Fibroblast of the aortic adventitia (primary cell): ENCODE measurements at regions not wholly inside any gene's neighbourhood (a gene's known extent, or its start where the extent isn't known, plus 50 kb on each side); places are given as distances from the start of the nearest gene placed in this dataset.

Experiments
- DNase-seq: peaks from one replicate; pipeline ENCODE4 v3.0.0-alpha.2; 2010; ENCODE audit warnings: low read depth
- H3K4me3 ChIP-seq: 2 replicates; pipeline ENCODE4 v1.5.1; 2011; ENCODE audit warnings: low read depth, mild to moderate bottlenecking, control low read depth, low read length, moderate library complexity
- TF ChIP-seq, protein P1 (sequence below): IDR thresholded peaks from 2 replicates; pipeline ENCODE4 v1.5.1; 2011; ENCODE audit warnings: mild to moderate bottlenecking, low read length, control low read depth, inconsistent platforms; ENCODE audit not compliant: insufficient read depth

DNA sequence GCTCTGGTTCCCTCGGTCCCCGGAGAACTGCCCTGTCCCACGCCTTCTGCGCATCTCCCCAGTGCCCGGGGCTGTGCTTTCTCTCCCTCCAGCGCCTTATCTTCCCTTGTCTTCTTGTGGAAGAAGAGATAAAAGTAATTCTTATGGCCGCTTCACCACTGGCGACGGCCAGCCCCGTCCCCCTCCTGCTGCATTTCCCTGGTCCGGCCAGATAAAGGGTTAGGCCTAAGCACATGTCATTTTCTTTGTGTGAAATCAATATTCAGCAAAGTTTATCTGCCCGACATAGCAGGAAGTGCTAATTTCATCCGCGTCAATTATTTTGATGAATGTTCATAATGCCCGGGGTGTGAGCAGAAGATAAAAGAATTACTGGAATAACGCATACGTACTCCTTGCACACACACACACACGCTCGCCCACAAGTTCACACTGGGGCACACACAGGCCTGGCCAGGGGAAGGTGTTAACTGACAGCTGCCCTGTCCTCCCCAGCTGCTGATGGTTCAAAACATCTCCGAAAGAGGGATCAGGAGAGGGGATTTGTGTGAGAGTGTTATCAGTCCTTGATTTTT, 177.7 kb upstream of the LHX5 start:
- no peak overlapping the region for H3K4me3 ChIP-seq
- DNase-seq: no peak
- TF ChIP-seq, protein P1, sequence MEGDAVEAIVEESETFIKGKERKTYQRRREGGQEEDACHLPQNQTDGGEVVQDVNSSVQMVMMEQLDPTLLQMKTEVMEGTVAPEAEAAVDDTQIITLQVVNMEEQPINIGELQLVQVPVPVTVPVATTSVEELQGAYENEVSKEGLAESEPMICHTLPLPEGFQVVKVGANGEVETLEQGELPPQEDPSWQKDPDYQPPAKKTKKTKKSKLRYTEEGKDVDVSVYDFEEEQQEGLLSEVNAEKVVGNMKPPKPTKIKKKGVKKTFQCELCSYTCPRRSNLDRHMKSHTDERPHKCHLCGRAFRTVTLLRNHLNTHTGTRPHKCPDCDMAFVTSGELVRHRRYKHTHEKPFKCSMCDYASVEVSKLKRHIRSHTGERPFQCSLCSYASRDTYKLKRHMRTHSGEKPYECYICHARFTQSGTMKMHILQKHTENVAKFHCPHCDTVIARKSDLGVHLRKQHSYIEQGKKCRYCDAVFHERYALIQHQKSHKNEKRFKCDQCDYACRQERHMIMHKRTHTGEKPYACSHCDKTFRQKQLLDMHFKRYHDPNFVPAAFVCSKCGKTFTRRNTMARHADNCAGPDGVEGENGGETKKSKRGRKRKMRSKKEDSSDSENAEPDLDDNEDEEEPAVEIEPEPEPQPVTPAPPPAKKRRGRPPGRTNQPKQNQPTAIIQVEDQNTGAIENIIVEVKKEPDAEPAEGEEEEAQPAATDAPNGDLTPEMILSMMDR: no peak

- H3K4me3 ChIP-seq: no peak overlapping the region
- DNase-seq: no peak
- TF ChIP-seq, protein P1: no peak
Observed at GRCh38 chr12:113647048-113647447, 175.4 kb upstream of the LHX5 start.

DNA sequence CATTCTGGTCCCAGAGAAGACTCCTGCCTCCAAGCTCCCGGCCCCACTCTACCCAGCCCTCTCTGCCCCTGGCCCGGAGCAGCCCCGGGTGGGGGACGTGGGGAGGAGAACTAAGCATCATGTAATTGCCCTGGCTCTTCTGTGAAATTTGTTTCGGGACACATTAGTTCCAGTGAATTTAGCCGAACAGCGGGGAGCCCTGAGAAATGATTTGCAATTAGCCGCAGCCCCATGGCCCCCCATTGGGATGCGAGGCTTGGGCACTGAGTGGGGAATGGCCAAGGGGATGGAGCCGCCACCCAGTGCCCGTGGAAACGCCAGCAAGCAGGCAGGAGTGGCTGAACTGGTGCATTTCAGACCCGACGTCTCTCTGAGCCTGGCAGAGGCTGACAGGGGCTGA, 173.9 kb upstream of the LHX5 start:
- DNase-seq: no peak

DNA sequence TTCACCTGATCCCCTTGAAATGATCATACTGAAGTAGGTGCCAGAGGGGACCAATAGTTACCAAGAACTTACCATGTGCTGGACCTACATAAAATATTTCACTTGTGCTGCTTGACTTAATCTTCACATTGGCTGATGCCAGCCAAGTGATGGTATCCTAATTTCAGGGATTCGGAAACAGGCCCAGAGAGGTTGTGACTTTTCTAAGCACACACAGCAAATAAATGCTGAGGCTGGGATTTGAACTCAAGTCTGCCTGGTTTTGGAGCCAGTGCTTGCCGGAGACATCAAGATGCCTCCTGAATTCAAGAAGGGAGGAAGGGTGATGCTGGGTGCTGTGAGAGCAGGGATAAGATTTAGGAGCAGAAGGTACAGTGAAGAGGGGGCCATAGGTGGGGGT, 173.5 kb upstream of the LHX5 start:
- DNase-seq: no peak
- H3K4me3 ChIP-seq: no peak overlapping the region
- TF ChIP-seq, protein P1: no peak

More for the DNA sequence above, 173.9 kb upstream of the LHX5 start:
- H3K4me3 ChIP-seq: no peak overlapping the region
- TF ChIP-seq, protein P1: no peak

- H3K4me3 ChIP-seq: no peak overlapping the region
- DNase-seq: no peak
- TF ChIP-seq, protein P1: no peak
Observed at GRCh38 chr12:113643177-113643974, 171.7 kb upstream of the LHX5 start.

DNA sequence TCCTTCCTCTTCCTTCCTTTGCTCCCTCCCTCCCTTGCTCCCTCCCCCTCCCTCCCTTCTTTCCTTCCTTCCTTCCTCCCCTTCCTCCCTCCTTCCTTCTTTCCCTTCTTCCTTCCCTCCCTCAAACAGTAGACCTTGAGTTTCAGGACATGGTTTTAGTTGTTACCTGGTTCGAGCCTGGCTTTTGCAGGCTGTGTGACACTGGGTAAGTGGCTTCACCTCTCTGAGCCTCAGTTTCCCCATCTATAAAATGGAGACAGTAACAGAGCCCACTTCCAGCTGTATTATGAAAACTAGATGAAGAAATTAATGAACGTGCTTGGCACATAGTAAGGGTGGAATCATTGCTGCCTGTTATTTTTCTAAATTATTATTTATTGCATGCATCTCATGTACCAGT, 171.0 kb upstream of the LHX5 start:
- TF ChIP-seq, protein P1: no peak
- DNase-seq: no peak
- no peak overlapping the region for H3K4me3 ChIP-seq
